GM18870 (cell line): ENCODE measurements at regions not wholly inside any gene's neighbourhood (a gene's known extent, or its start where the extent isn't known, plus 50 kb on each side); places are given as distances from the start of the nearest gene placed in this dataset.
A peak's percentile ranks its signal among the peaks of the same experiment; 100 is the strongest.
"Not testable (repeated sequence)": the region's sequence is repeated elsewhere in the genome, so short reads cannot be mapped to it uniquely, and the experiment has no call there.

Experiments used
- ATAC-seq: cut with Tn5 transposase; IDR thresholded peaks from one replicate; pipeline ENCODE4 v1.9.1; 2021; ENCODE audit warnings: moderate library complexity; ENCODE audit not compliant: unreplicated experiment

- ATAC-seq, result not testable (repeated sequence)
These were observed 144.6 kb upstream of the DUSP22 start for GRCh38 chr6:147651-148050.

GRCh38 chr6:148051-148984 is 144.0 kb upstream of the DUSP22 start:
- peak; percentile 93 for ATAC-seq

- not testable (repeated sequence) for ATAC-seq
These were observed 142.1 kb upstream of the DUSP22 start for GRCh38 chr6:150147-150546.

- ATAC-seq, result not testable (repeated sequence)
These were observed 139.9 kb upstream of the DUSP22 start for GRCh38 chr6:152436-152835.

DNA sequence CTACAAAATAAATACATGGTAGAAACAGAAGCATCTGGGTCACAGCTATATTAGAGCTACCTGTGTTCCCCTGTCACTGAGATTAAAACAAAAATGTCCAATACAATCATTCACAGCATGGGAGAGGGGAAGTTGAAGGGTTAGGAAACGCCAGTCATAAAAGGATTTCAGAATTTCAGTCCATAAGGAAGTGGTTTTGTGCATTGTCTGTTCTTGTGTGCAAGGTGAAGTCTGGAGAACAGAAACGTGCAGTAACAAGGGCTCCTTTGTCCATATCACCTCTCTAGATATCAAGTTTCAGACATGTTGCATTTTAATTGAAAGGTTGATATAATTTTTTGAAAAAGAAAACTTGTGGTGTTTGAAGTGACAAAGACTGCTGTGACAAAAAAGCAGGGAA is 139.3 kb upstream of the DUSP22 start:
- not testable (repeated sequence) for ATAC-seq

DNA sequence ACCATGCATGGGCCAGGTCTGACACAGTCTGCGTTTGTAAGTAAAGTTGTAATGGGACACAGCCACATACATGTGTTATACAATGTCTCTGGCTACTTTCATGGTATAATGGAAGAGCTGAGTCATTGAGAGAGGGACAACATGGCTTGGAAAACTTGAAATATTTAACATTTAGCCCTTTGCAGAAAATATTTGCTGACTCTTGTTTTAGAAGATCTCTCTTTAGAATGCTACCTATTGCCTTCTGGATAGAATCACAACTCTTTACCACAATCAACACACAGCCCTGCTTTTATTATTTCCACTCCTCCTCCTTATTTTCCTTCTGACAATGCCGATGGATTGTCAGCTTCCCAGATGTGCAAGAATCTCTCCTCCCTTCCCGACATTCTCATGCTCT is 138.4 kb upstream of the DUSP22 start:
- not testable (repeated sequence) for ATAC-seq

- ATAC-seq, result not testable (repeated sequence)
These were observed 137.8 kb upstream of the DUSP22 start for GRCh38 chr6:154321-155092.

GRCh38 chr6:156010-156409 is 136.3 kb upstream of the DUSP22 start:
- no peak for ATAC-seq

DNA sequence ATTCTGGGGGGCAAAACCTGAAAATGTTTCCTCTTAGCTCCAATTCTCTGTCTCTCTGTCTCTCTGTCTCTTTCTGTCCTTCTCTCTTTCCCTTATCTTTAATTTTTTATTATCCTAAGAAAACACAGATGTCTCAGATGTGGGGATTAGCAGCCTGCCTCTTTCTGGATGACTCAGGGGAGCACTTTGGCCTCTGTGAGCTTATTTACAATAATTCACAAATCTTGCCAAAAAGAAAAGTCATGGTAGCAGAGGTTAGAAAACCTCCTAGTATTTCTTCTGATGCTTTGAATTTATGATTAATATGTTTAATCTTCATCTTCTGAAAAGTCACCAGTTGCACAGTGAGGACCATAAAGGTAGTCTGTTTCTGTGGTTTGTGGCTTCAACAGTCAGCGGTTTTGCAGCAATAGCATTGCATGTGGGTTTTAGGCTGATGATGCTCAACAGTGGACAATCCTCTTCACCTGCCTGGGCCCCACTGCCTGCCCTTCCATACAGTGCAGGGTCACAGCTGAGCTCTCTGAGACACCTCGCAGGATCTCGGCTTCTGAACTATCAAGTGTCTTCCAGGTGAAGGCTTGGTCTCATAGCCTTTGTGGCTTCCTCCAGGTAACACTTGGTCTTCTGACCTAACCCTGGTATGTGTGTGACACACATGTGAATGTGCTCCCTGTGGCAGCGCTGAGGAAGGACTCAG is 135.7 kb upstream of the DUSP22 start:
- not testable (repeated sequence) for ATAC-seq

DNA sequence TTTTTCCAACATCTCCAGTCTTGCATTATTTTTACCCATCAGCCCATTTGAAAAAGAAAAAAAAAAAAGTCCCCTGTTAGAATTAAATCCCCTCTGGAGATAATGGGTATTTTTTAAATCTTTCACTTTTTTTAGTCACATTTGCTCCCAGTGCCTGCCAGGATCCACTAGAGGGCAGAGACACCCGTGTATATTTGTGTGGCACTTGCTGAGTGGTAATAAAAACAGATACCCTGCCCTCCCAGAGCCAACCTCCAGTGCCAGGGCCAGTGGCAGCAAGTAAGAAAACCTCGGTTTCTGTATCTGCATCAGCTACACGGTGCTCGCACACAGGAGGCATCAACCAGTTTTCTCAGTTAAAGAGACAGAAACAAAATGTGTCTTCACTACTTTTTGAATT is 135.1 kb upstream of the DUSP22 start:
- ATAC-seq, result not testable (repeated sequence)

DNA sequence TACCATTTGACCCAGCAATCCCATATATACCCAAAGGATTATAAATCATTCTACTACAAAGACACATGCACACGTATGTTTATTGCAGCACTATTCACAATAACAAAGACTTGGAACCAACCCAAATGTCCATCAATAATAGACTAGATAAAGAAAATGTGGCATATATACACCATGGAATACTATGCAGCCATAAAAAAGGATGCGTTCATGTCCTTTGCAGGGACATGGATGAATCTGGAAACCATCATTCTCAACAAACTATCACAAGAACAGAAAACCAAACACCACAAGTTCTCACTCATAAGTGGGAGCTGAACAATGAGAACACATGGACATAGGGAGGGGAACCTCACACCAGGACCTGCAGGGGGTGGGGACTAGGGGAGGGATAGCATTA is 130.6 kb upstream of the DUSP22 start:
- ATAC-seq, result not testable (repeated sequence)

GRCh38 chr6:164720-165119 is 127.6 kb upstream of the DUSP22 start:
- no peak for ATAC-seq

DNA sequence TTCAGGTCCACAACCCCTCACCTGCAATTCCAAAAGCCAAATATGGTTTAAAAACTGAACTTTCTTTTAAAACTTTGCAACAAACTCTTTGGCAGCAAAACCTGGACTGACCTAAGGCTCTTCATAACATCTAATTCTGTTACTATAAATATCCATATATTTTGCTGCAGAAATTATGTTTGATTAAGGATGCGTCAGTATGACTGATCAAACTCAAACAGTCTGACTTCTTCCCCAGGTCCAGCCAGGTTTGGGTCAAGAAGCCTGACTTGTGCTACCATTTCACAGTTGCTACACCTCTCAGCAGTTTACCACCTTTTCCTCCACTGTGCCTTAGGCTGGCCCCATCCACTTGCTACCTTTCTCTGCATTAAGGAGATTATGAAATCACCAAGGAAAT is 127.0 kb upstream of the DUSP22 start:
- no peak for ATAC-seq

GRCh38 chr6:165906-166305 is 126.4 kb upstream of the DUSP22 start:
- ATAC-seq, result no peak

GRCh38 chr6:168865-169455 is 123.3 kb upstream of the DUSP22 start:
- ATAC-seq, result no peak

DNA sequence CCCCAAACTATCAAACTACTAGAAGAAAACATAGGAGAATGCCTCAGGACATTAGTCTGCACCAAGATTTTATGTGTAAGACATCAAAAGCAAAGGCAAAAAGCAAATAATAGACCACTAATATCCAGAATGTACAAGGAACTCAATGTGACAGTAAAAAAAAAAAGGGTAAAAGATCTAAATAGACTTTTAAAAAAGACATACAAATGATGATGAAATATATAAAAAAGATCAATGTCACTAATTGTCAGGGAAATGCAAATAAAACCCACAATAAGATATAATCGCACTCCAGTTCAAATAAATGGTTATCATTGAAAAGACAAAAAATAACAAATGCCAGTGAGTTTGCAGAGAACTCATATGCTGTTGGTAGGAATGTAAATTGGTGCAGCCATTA is 118.3 kb upstream of the DUSP22 start:
- no peak for ATAC-seq

DNA sequence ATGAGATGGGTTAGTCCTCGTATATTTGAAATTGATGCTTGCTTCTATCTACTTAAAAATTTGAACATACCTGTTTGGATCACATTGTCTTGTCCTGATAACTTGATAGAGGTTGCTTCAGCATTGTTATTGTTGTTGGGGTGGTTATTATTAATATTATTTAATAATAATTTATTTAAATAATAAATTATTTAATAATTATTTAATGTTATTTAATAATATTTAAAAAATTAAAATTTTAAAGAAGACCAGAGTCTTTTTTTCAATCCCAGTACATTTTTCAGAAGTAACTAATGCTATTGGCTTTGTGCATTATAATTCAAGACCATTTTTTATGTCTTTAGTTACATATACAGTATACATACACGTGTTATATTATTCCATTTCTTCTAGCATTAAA is 116.6 kb upstream of the DUSP22 start:
- ATAC-seq, result no peak

GRCh38 chr6:176766-177165 is 115.5 kb upstream of the DUSP22 start:
- ATAC-seq, result no peak

- no peak for ATAC-seq
These were observed 114.2 kb upstream of the DUSP22 start for GRCh38 chr6:178119-178518.

DNA sequence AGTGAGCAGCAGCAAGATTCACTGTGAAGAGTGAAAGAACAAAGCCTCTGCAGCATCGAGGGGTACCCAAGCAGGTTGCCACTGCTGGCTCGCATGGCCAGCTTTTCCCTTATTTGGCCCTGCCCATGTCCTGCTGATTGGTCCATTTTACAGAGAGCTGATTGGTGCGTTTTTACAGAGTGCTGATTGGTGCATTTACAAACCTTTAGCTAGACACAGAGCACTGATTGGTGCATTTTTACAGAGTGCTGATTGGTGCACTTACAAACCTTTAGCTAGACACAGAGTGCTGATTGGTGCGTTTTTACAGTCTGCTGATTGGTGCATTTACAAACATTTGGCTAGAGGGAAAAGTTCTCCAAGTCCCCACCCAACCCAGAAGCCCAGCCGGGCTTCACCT is 113.4 kb upstream of the DUSP22 start:
- not testable (repeated sequence) for ATAC-seq
